HepG2 (cell line): ENCODE measurements at regions not wholly inside any gene's neighbourhood (a gene's known extent, or its start where the extent isn't known, plus 50 kb on each side); places are given as distances from the start of the nearest gene placed in this dataset.

Experiments
- ATAC-seq: fragments of 200-7000 bp; cut with Tn5 transposase; 3 replicates; pipeline ENCODE4 v1.9.1; 2020; ENCODE audit warnings: mild to moderate bottlenecking, moderate library complexity
- BruUV-seq: library from RNA; stranded (reverse); fragments of 400-500 nt; replicated peaks from 2 replicates; lab custom pipeline; 2021; lab: Mats Ljungman, UMichigan
- CTCF ChIA-PET: fragments of 300-600 bp; formaldehyde crosslinking; extraction: SDS; loops from one replicate; lab custom pipeline; 2021; ENCODE audit warnings: low total read pairs, inconsistent platforms, low intra/inter-chr PET ratio; lab: Yijun Ruan, JAX
- POLR2A ChIA-PET: fragments of 350-600 bp; sonication (Branson Sonifier 250); formaldehyde crosslinking; loops from one replicate; lab custom pipeline; 2020; ENCODE audit warnings: antibody characterized with exemption, inconsistent platforms; lab: Yijun Ruan, JAX
- DNase-seq: peaks from one replicate; pipeline ENCODE4 v3.0.0-alpha.2; 2015; ENCODE audit warnings: low spot score
- FAIRE-seq: peaks from 3 replicates; lab custom pipeline; 2011; peaks lifted over from hg19 to GRCh38; lab: Jason Lieb, UNC
- H2AFZ ChIP-seq: one replicate; pipeline ENCODE4 v1.6.1; 2011; ENCODE audit warnings: low read length, inconsistent platforms
- H3K27ac ChIP-seq: fragments of 300-600 bp; 3 replicates; pipeline ENCODE4 v1.8.0; 2011; ENCODE audit warnings: mixed run types, mild to moderate bottlenecking, mixed read lengths, low read length, inconsistent platforms; ENCODE audit not compliant: insufficient read depth; ENCODE audit errors: extremely low read length
- H3K27me3 ChIP-seq, 2 experiments: fragments of 200-600 bp in 1 of 2; 2 replicates in 1 of 2; 3 replicates in 1 of 2; pipeline versions ENCODE4 v1.6.0 to v1.8.0; 2011; ENCODE audit warnings: low read length in 2 of 2, mild to moderate bottlenecking in 2 of 2, moderate library complexity in 2 of 2, inconsistent platforms in 1 of 2; ENCODE audit not compliant: insufficient read depth in 2 of 2, control insufficient read depth in 1 of 2
- H3K36me3 ChIP-seq, 2 experiments: fragments of 200-600 bp in 1 of 2; replicated peaks in 1 of 2; 2 replicates in 1 of 2; 3 replicates in 1 of 2; pipeline versions ENCODE4 v1.5.1 to v1.8.0; 2011; ENCODE audit warnings: low read length in 2 of 2, inconsistent platforms in 1 of 2; ENCODE audit not compliant: insufficient read depth in 2 of 2, control insufficient read depth in 1 of 2
- H3K4me1 ChIP-seq: 2 replicates; pipeline ENCODE4 v1.5.1; 2012; ENCODE audit warnings: low read length, inconsistent platforms; ENCODE audit not compliant: insufficient read depth
- H3K4me2 ChIP-seq: 2 replicates; pipeline ENCODE4 v1.6.0; 2011; ENCODE audit warnings: low read depth, low read length, inconsistent platforms
- H3K4me3 ChIP-seq, 3 experiments: fragments of 200-600 bp in 1 of 3; sonication (generic), shearing (Covaris generic) in 1 of 3; replicated peaks in 1 of 3; 2 replicates each; pipeline ENCODE4 v1.5.1; 2011 to 2016; ENCODE audit warnings: low read length in 3 of 3, inconsistent platforms in 2 of 3, low read depth in 2 of 3, mild to moderate bottlenecking in 2 of 3, control low read depth in 1 of 3, mixed read lengths in 1 of 3; ENCODE audit not compliant: insufficient read depth in 1 of 3
- H3K79me2 ChIP-seq: one replicate; pipeline ENCODE4 v1.6.1; 2011; ENCODE audit warnings: low read length, inconsistent platforms; ENCODE audit not compliant: insufficient read depth
- H3K9ac ChIP-seq: 2 replicates; pipeline ENCODE4 v1.6.0; 2011; ENCODE audit warnings: mild to moderate bottlenecking, low read depth, low read length, inconsistent platforms; ENCODE audit not compliant: insufficient read depth
- H3K9me3 ChIP-seq: 2 replicates; pipeline ENCODE4 v1.5.1; 2012; ENCODE audit warnings: mild to moderate bottlenecking, low read length
- H4K20me1 ChIP-seq: 2 replicates; pipeline ENCODE4 v1.6.0; 2011; ENCODE audit warnings: inconsistent platforms, mild to moderate bottlenecking, low read length, moderate library complexity; ENCODE audit not compliant: insufficient read depth
- ARHGAP35 ChIP-seq: sonication (generic); formaldehyde crosslinking; IDR thresholded peaks from 2 replicates; pipeline ENCODE4 v1.9.0; 2022; ENCODE audit warnings: mild to moderate bottlenecking, inconsistent platforms, moderate library complexity, missing genetic modification reagents, borderline replicate concordance
- ARNT2 ChIP-seq: sonication (generic); formaldehyde crosslinking; IDR thresholded peaks from 2 replicates; pipeline ENCODE4 v1.8.0; 2022; ENCODE audit warnings: mild to moderate bottlenecking, low read depth, missing genetic modification reagents, moderate library complexity
- ATF2 ChIP-seq: sonication (generic); formaldehyde crosslinking; IDR thresholded peaks from 2 replicates; pipeline ENCODE4 v1.4.0; 2020; ENCODE audit warnings: missing genetic modification reagents
- CAMTA2 ChIP-seq: sonication (generic); formaldehyde crosslinking; IDR thresholded peaks from 2 replicates; pipeline ENCODE4 v1.4.0; 2020; ENCODE audit warnings: mild to moderate bottlenecking, missing genetic modification reagents, borderline replicate concordance
- CBX5 ChIP-seq: sonication (generic); formaldehyde crosslinking; IDR thresholded peaks from 2 replicates; pipeline ENCODE4 v1.4.0; 2020; ENCODE audit warnings: missing genetic modification reagents, borderline replicate concordance
- HDAC2 ChIP-seq: sonication (generic); formaldehyde crosslinking; IDR thresholded peaks from 2 replicates; pipeline ENCODE4 v1.4.0; 2020; ENCODE audit warnings: missing genetic modification reagents
- HDAC6 ChIP-seq: fragments of 200-600 bp; sonication (generic); IDR thresholded peaks from 2 replicates; pipeline ENCODE4 v1.7.0; 2017; ENCODE audit warnings: mild to moderate bottlenecking, antibody characterized with exemption, low read length, low read depth
- HIC2 ChIP-seq: sonication (generic); formaldehyde crosslinking; IDR thresholded peaks from 2 replicates; pipeline ENCODE4 v1.9.0; 2022; ENCODE audit warnings: low read depth, missing genetic modification reagents
- HNRNPL ChIP-seq: fragments of 200-400 bp; formaldehyde crosslinking; IDR thresholded peaks from 2 replicates; pipeline ENCODE4 v1.6.1; 2017; ENCODE audit warnings: mild to moderate bottlenecking, low read depth, low read length
- KDM5A ChIP-seq: fragments of 200-600 bp; sonication (generic); IDR thresholded peaks from 2 replicates; pipeline ENCODE4 v1.7.0; 2018; ENCODE audit warnings: antibody characterized with exemption, mild to moderate bottlenecking, low read length, borderline replicate concordance
- MTA1 ChIP-seq: sonication (generic); formaldehyde crosslinking; IDR thresholded peaks from 2 replicates; pipeline ENCODE4 v1.4.0; 2020; ENCODE audit warnings: missing genetic modification reagents, mild to moderate bottlenecking, borderline replicate concordance
- NFIC ChIP-seq: IDR thresholded peaks from 2 replicates; pipeline ENCODE4 v1.6.1; 2012; ENCODE audit warnings: mild to moderate bottlenecking, low read length, inconsistent platforms
- PITX1 ChIP-seq: sonication (generic); formaldehyde crosslinking; IDR thresholded peaks from 2 replicates; pipeline ENCODE4 v1.5.1; 2020; ENCODE audit warnings: mild to moderate bottlenecking, missing genetic modification reagents
- PRPF4 ChIP-seq: fragments of 200-400 bp; formaldehyde crosslinking; IDR thresholded peaks from 2 replicates; pipeline ENCODE4 v1.6.1; 2016; ENCODE audit warnings: low read length, low read depth; ENCODE audit not compliant: poor library complexity, severe bottlenecking
- SMARCC2 ChIP-seq: fragments of 450-650 bp; IDR thresholded peaks from 2 replicates; pipeline ENCODE4 v1.6.1; 2017; ENCODE audit warnings: antibody characterized with exemption, mild to moderate bottlenecking
- ZNF362 ChIP-seq: sonication (generic); formaldehyde crosslinking; IDR thresholded peaks from 2 replicates; pipeline ENCODE4 v1.4.0; 2020; ENCODE audit warnings: missing genetic modification reagents, mild to moderate bottlenecking, borderline replicate concordance
- ZNF580 ChIP-seq: IDR thresholded peaks from 2 replicates; pipeline ENCODE4 v1.6.1; 2016; ENCODE audit warnings: low read depth, borderline replicate concordance
- ZNF598 ChIP-seq: sonication (generic); formaldehyde crosslinking; IDR thresholded peaks from 2 replicates; pipeline ENCODE4 v1.5.1; 2020; ENCODE audit warnings: mild to moderate bottlenecking, missing genetic modification reagents, borderline replicate concordance
- WGBS: methylation state at CpG from one replicate; pipeline ENCODE4 v1.1.6; 2017; ENCODE audit warnings: low lambda C conversion rate; 5-methylcytosine and 5-hydroxymethylcytosine counted together
- in situ Hi-C: cut with HindIII; loops from 2 replicates; pipeline ENCODE4 v1.10.0; 2017; ENCODE audit warnings: low pct_unique_long_range_greater_than_20kb; ENCODE audit not compliant: extremely low pct_ligation_motif_present
- intact Hi-C: fragments of 100-400 bp; cut with micrococcal nuclease; formaldehyde crosslinking; loops from one replicate; pipeline ENCODE4 v1.10.0; 2022; ENCODE audit not compliant: unreplicated experiment
- TF ChIP-seq, protein P1 (sequence below): IDR thresholded peaks from 2 replicates; pipeline ENCODE4 v1.6.1; 2016; ENCODE audit warnings: mild to moderate bottlenecking, missing biosample characterization, missing genetic modification reagents

GRCh38 chr4:170662250-170662649, 572.5 kb upstream of the AADAT start:
- no peak overlapping the region for H3K27ac ChIP-seq
- ATAC-seq: no peak
- no peaks in the 10 kb centered on the region for H3K36me3 ChIP-seq
- in situ Hi-C loops: no loop called here
- no TSS peak for BruUV-seq
- H2AFZ ChIP-seq: no peak overlapping the region
- H3K27me3 ChIP-seq: no peaks in the 10 kb centered on the region; a peak in 1 of 5 replicates
- FAIRE-seq: no peak
- intact Hi-C loops: no loop called here
- H3K4me3 ChIP-seq: no peak overlapping the region
- WGBS: 0% methylated on average over 4 of the region's 4 CpGs
- H3K9ac ChIP-seq: no peak overlapping the region
- H3K79me2 ChIP-seq: no peaks in the 10 kb centered on the region
- H3K4me1 ChIP-seq: no peaks in the 10 kb centered on the region
- no peak for TF ChIP-seq PITX1 (CRISPR knock-in tag)
- no peak for TF ChIP-seq HNRNPL
- TF ChIP-seq ZNF580 (CRISPR knock-in tag): no peak
- TF ChIP-seq ARHGAP35 (CRISPR knock-in tag): no peak
- no peak for TF ChIP-seq CBX5
- no peak for TF ChIP-seq ATF2 (CRISPR knock-in tag)
- TF ChIP-seq, protein P1, sequence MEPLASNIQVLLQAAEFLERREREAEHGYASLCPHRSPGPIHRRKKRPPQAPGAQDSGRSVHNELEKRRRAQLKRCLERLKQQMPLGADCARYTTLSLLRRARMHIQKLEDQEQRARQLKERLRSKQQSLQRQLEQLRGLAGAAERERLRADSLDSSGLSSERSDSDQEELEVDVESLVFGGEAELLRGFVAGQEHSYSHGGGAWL (CRISPR knock-in tag): no peak
- no peak for TF ChIP-seq HDAC6
- TF ChIP-seq ZNF362: no peak
- TF ChIP-seq ZNF598: no peak
- TF ChIP-seq HIC2 (CRISPR knock-in tag): no peak
- TF ChIP-seq HDAC2: no peak
- TF ChIP-seq NFIC: no peak
- TF ChIP-seq PRPF4: no peak
- TF ChIP-seq CAMTA2: no peak
- TF ChIP-seq KDM5A: no peak
- no peak for TF ChIP-seq SMARCC2
- no peak for TF ChIP-seq MTA1 (CRISPR knock-in tag)
- no peak for TF ChIP-seq ARNT2 (CRISPR knock-in tag)
- ChIA-PET CTCF (no interaction called here), POLR2A (no interaction called here)
- H3K9me3 ChIP-seq: no peaks in the 10 kb centered on the region
- H3K4me2 ChIP-seq: no peak overlapping the region
- no peaks in the 10 kb centered on the region for H4K20me1 ChIP-seq
- DNase-seq: no peak
